GM18861 (cell line): ENCODE measurements at regions not wholly inside any gene's neighbourhood (a gene's known extent, or its start where the extent isn't known, plus 50 kb on each side); places are given as distances from the start of the nearest gene placed in this dataset.
A peak's percentile ranks its signal among the peaks of the same experiment; 100 is the strongest.
"Not testable (repeated sequence)": the region's sequence is repeated elsewhere in the genome, so short reads cannot be mapped to it uniquely, and the experiment has no call there.

Source experiments
- ATAC-seq: cut with Tn5 transposase; IDR thresholded peaks from one replicate; pipeline ENCODE4 v1.9.1; 2021; ENCODE audit not compliant: unreplicated experiment

- peak; percentile 60 for ATAC-seq
These were observed 192.1 kb downstream of the DUSP10 start for GRCh38 chr1:221549815-221550214.

GRCh38 chr1:221552792-221553191 is 189.1 kb downstream of the DUSP10 start:
- ATAC-seq: not testable (repeated sequence)

- no peak for ATAC-seq
These were observed 186.0 kb downstream of the DUSP10 start for GRCh38 chr1:221555689-221556433.

GRCh38 chr1:221556435-221556834 is 185.5 kb downstream of the DUSP10 start:
- ATAC-seq: no peak

GRCh38 chr1:221557013-221557412 is 184.9 kb downstream of the DUSP10 start:
- no peak for ATAC-seq

- no peak for ATAC-seq
These were observed 183.5 kb downstream of the DUSP10 start for GRCh38 chr1:221558396-221558795.

GRCh38 chr1:221559911-221560310 is 182.0 kb downstream of the DUSP10 start:
- no peak for ATAC-seq

GRCh38 chr1:221562542-221563475 is 179.1 kb downstream of the DUSP10 start:
- ATAC-seq: no peak

GRCh38 chr1:221563476-221563921 is 178.4 kb downstream of the DUSP10 start:
- no peak for ATAC-seq

GRCh38 chr1:221564891-221565290 is 177.0 kb downstream of the DUSP10 start:
- no peak for ATAC-seq

GRCh38 chr1:221565711-221566110 is 176.2 kb downstream of the DUSP10 start:
- ATAC-seq: no peak

GRCh38 chr1:221567859-221568507 is 173.9 kb downstream of the DUSP10 start:
- no peak for ATAC-seq

GRCh38 chr1:221573756-221574155 is 168.1 kb downstream of the DUSP10 start:
- ATAC-seq: no peak

GRCh38 chr1:221574529-221574928 is 167.4 kb downstream of the DUSP10 start:
- no peak for ATAC-seq

- no peak for ATAC-seq
These were observed 166.3 kb downstream of the DUSP10 start for GRCh38 chr1:221575605-221576004.

GRCh38 chr1:221576268-221576667 is 165.6 kb downstream of the DUSP10 start:
- no peak for ATAC-seq

GRCh38 chr1:221583465-221583864 is 158.4 kb downstream of the DUSP10 start:
- no peak for ATAC-seq

- not testable (repeated sequence) for ATAC-seq
These were observed 154.9 kb downstream of the DUSP10 start for GRCh38 chr1:221587013-221587412.

GRCh38 chr1:221591250-221591649 is 150.6 kb downstream of the DUSP10 start:
- ATAC-seq: not testable (repeated sequence)

GRCh38 chr1:221594576-221594975 is 147.3 kb downstream of the DUSP10 start:
- ATAC-seq: no peak

- ATAC-seq: no peak
These were observed 143.8 kb downstream of the DUSP10 start for GRCh38 chr1:221598122-221598521.
